A549 (cell line): ENCODE measurements at regions not wholly inside any gene's neighbourhood (a gene's known extent, or its start where the extent isn't known, plus 50 kb on each side); places are given as distances from the start of the nearest gene placed in this dataset.

Source experiments
- ATAC-seq, 2 experiments: fragments of 200-7000 bp in 1 of 2; fragments of >200 bp in 1 of 2; cut with Nextera tagmentation in 1 of 2; cut with Tn5 transposase in 1 of 2; 3 replicates each; pipeline versions ENCODE4 v1.8.0 to v1.9.1; 2018 to 2020; ENCODE audit warnings: mild to moderate bottlenecking in 1 of 2, moderate library complexity in 1 of 2
- CTCF ChIA-PET: fragments of 300-600 bp; sonication (Branson Sonifier 250); formaldehyde crosslinking; extraction: SDS; loops from one replicate; lab custom pipeline; 2021; ENCODE audit warnings: antibody characterized with exemption, inconsistent platforms; lab: Yijun Ruan, JAX
- POLR2A ChIA-PET: fragments of 350-600 bp; formaldehyde crosslinking; extraction: SDS; loops from one replicate; lab custom pipeline; 2021; ENCODE audit warnings: antibody characterized with exemption, inconsistent platforms; lab: Yijun Ruan, JAX
- DNase-seq, 2 experiments: peaks; one replicate each; pipeline versions ENCODE4 v3.0.0 to v3.0.0-alpha.2; 2011 to 2016; ENCODE audit warnings: low read depth in 1 of 2, low spot score in 1 of 2
- FAIRE-seq: peaks from 2 replicates; lab custom pipeline; 2011; peaks lifted over from hg19 to GRCh38; lab: Jason Lieb, UNC
- H3K27ac ChIP-seq, 2 experiments: fragments of >200 bp; sonication (Bioruptor Twin); formaldehyde crosslinking; 3 replicates each; pipeline ENCODE4 v1.5.1; 2016 to 2017
- H3K4me1 ChIP-seq: fragments of >200 bp; sonication (Bioruptor Twin); formaldehyde crosslinking; 3 replicates; pipeline ENCODE4 v1.6.1; 2016
- H3K4me2 ChIP-seq: fragments of >200 bp; sonication (Bioruptor Twin); formaldehyde crosslinking; 3 replicates; pipeline ENCODE4 v1.6.1; 2016
- H3K4me3 ChIP-seq: fragments of >200 bp; sonication (Bioruptor Twin); formaldehyde crosslinking; 3 replicates; pipeline ENCODE4 v1.5.1; 2016
- H3K9me3 ChIP-seq: fragments of >200 bp; sonication (Bioruptor Twin); formaldehyde crosslinking; 3 replicates; pipeline ENCODE4 v1.6.1; 2016
- ESRRA ChIP-seq: fragments of 150-350 bp; IDR thresholded peaks from 2 replicates; pipeline ENCODE4 v1.6.1; 2014; ENCODE audit warnings: mild to moderate bottlenecking, low read length, borderline replicate concordance
- FOSB ChIP-seq: fragments of 250-450 bp; sonication (Bioruptor Pico); IDR thresholded peaks from 2 replicates; pipeline ENCODE4 v1.5.0; 2020; ENCODE audit warnings: mild to moderate bottlenecking, moderate library complexity
- FOSL2 ChIP-seq, 2 experiments: fragments of 450-650 bp in 1 of 2; fragments of >200 bp in 1 of 2; sonication (Bioruptor Twin) in 1 of 2; formaldehyde crosslinking; IDR thresholded peaks; 2 replicates each; pipeline versions ENCODE4 v1.5.0 to v1.6.1; 2016 to 2020; ENCODE audit warnings: mild to moderate bottlenecking in 1 of 2, moderate library complexity in 1 of 2
- FOXS1 ChIP-seq: fragments of 250-450 bp; sonication (Bioruptor Pico); IDR thresholded peaks from 2 replicates; pipeline ENCODE4 v1.5.0; 2020; ENCODE audit warnings: mild to moderate bottlenecking, moderate library complexity
- GATA3 ChIP-seq: IDR thresholded peaks from 2 replicates; pipeline ENCODE4 v1.6.1; 2012; ENCODE audit warnings: borderline replicate concordance
- KDM1A ChIP-seq: fragments of 200-600 bp; sonication (generic); IDR thresholded peaks from 2 replicates; pipeline ENCODE4 v1.6.1; 2016; ENCODE audit warnings: low read depth, mild to moderate bottlenecking
- KDM5A ChIP-seq: fragments of 200-600 bp; sonication (generic); IDR thresholded peaks from 2 replicates; pipeline ENCODE4 v1.6.1; 2016; ENCODE audit warnings: antibody characterized with exemption, mild to moderate bottlenecking
- NPAS2 ChIP-seq: fragments of 250-450 bp; sonication (Bioruptor Pico); IDR thresholded peaks from 2 replicates; pipeline ENCODE4 v1.8.0; 2022; ENCODE audit warnings: mild to moderate bottlenecking, moderate library complexity, borderline replicate concordance
- PHF8 ChIP-seq: fragments of 200-600 bp; sonication (generic); IDR thresholded peaks from 2 replicates; pipeline ENCODE4 v1.6.1; 2016; ENCODE audit warnings: low read depth, mild to moderate bottlenecking, antibody characterized with exemption, moderate library complexity, borderline replicate concordance
- RCOR1 ChIP-seq: fragments of 150-350 bp; IDR thresholded peaks from 2 replicates; pipeline ENCODE4 v1.6.1; 2014; ENCODE audit warnings: antibody characterized with exemption, low read length, low read depth
- SREBF2 ChIP-seq: fragments of 450-650 bp; IDR thresholded peaks from 2 replicates; pipeline ENCODE4 v1.6.1; 2014; ENCODE audit warnings: mild to moderate bottlenecking, moderate library complexity
- TFCP2L1 ChIP-seq: fragments of 250-450 bp; sonication (Bioruptor Pico); IDR thresholded peaks from 2 replicates; pipeline ENCODE4 v1.5.0; 2021; ENCODE audit warnings: mild to moderate bottlenecking
- TP53 ChIP-seq: fragments of 250-450 bp; sonication (Bioruptor Pico); IDR thresholded peaks from 2 replicates; pipeline ENCODE4 v1.5.0; 2021; ENCODE audit warnings: mild to moderate bottlenecking, moderate library complexity
- WGBS: methylation state at CpG from one replicate; pipeline ENCODE4 v1.1.6; 2017; ENCODE audit errors: missing lambda C conversion rate; 5-methylcytosine and 5-hydroxymethylcytosine counted together
- TF ChIP-seq, protein P1 (sequence below): fragments of 200-600 bp; sonication (generic); IDR thresholded peaks from 2 replicates; pipeline ENCODE4 v1.6.1; 2016; ENCODE audit warnings: antibody characterized with exemption, mild to moderate bottlenecking, moderate library complexity
- TF ChIP-seq, protein P2 (sequence below): fragments of 250-450 bp; sonication (Bioruptor Pico); IDR thresholded peaks from 2 replicates; pipeline ENCODE4 v1.5.0; 2021; ENCODE audit warnings: mild to moderate bottlenecking, moderate library complexity, borderline replicate concordance
- TF ChIP-seq, protein P3 (sequence below): fragments of 250-450 bp; sonication (Bioruptor Pico); IDR thresholded peaks from 2 replicates; pipeline ENCODE4 v1.5.0; 2020; ENCODE audit warnings: low read depth, mild to moderate bottlenecking, moderate library complexity

DNA sequence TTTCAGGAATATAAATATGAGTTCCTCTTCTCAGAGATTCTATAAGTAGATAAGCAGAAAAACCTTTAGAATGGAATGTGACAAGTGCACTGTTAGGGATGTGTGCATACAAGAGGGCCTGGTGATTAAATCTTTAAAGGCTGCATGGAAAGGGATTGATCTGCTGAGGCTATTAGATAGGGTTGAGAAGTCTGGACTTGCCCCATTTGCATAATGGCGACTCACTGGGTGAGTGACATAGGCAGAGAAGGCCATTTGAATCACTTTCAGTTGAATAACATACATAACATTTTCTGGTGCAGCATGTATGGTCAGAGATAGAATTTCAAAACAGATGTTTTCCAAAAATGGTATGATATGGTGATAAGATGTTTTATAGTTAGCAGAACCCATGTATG lies 156.9 kb downstream of the ZNF621 start:
- TF ChIP-seq KDM1A, result no peak
- no peak for TF ChIP-seq PHF8
- TF ChIP-seq FOSB, result no peak
- TF ChIP-seq, protein P1, sequence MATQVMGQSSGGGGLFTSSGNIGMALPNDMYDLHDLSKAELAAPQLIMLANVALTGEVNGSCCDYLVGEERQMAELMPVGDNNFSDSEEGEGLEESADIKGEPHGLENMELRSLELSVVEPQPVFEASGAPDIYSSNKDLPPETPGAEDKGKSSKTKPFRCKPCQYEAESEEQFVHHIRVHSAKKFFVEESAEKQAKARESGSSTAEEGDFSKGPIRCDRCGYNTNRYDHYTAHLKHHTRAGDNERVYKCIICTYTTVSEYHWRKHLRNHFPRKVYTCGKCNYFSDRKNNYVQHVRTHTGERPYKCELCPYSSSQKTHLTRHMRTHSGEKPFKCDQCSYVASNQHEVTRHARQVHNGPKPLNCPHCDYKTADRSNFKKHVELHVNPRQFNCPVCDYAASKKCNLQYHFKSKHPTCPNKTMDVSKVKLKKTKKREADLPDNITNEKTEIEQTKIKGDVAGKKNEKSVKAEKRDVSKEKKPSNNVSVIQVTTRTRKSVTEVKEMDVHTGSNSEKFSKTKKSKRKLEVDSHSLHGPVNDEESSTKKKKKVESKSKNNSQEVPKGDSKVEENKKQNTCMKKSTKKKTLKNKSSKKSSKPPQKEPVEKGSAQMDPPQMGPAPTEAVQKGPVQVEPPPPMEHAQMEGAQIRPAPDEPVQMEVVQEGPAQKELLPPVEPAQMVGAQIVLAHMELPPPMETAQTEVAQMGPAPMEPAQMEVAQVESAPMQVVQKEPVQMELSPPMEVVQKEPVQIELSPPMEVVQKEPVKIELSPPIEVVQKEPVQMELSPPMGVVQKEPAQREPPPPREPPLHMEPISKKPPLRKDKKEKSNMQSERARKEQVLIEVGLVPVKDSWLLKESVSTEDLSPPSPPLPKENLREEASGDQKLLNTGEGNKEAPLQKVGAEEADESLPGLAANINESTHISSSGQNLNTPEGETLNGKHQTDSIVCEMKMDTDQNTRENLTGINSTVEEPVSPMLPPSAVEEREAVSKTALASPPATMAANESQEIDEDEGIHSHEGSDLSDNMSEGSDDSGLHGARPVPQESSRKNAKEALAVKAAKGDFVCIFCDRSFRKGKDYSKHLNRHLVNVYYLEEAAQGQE, result no peak
- TF ChIP-seq, protein P2, sequence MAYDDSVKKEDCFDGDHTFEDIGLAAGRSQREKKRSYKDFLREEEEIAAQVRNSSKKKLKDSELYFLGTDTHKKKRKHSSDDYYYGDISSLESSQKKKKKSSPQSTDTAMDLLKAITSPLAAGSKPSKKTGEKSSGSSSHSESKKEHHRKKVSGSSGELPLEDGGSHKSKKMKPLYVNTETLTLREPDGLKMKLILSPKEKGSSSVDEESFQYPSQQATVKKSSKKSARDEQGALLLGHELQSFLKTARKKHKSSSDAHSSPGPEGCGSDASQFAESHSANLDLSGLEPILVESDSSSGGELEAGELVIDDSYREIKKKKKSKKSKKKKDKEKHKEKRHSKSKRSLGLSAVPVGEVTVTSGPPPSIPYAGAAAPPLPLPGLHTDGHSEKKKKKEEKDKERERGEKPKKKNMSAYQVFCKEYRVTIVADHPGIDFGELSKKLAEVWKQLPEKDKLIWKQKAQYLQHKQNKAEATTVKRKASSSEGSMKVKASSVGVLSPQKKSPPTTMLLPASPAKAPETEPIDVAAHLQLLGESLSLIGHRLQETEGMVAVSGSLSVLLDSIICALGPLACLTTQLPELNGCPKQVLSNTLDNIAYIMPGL (CRISPR knock-in tag), result no peak
- TF ChIP-seq TP53 (CRISPR knock-in tag), result no peak
- no peak for TF ChIP-seq GATA3
- no peak for TF ChIP-seq NPAS2 (CRISPR knock-in tag)
- ChIA-PET POLR2A (no interaction called here), CTCF (no interaction called here)
- no peak overlapping the region for H3K4me3 ChIP-seq
- FAIRE-seq, result no peak
- no peak overlapping the region for H3K27ac ChIP-seq
- DNase-seq, result no peak
- no peaks in the 10 kb centered on the region for H3K9me3 ChIP-seq
- no peak overlapping the region for H3K4me2 ChIP-seq
- no peaks in the 10 kb centered on the region for H3K4me1 ChIP-seq
- ATAC-seq, result no peak
- 13% methylated on average over 1 of the region's 1 CpG for WGBS

DNA sequence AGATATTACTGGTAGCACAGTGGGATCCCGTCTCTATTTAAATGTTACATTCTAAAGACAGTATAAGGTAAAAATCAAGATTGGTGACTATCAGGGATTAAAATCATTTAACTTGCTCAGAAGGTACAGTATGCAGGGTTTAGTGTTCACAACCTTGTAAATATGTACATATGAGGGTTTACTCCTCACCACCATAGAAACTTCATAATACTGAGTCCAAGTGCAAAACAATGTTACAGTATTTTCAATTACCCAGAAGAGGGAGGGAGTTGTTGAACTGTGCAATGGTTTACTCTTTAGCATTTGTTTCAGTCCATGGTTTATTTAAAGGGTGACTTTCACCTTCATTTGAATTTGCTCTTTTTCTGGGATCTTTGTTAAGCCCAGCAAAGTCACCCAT lies 165.1 kb downstream of the ZNF621 start:
- H3K4me3 ChIP-seq, result no peak overlapping the region
- FAIRE-seq, result no peak
- DNase-seq, result no peak
- WGBS, result 66% methylated on average over 1 of the region's 1 CpG
- H3K27ac ChIP-seq, result no peak overlapping the region
- TF ChIP-seq, protein P3, sequence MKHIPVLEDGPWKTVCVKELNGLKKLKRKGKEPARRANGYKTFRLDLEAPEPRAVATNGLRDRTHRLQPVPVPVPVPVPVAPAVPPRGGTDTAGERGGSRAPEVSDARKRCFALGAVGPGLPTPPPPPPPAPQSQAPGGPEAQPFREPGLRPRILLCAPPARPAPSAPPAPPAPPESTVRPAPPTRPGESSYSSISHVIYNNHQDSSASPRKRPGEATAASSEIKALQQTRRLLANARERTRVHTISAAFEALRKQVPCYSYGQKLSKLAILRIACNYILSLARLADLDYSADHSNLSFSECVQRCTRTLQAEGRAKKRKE (CRISPR knock-in tag), result no peak
- TF ChIP-seq RCOR1, result no peak
- no peak for TF ChIP-seq ESRRA
- no peak for TF ChIP-seq KDM5A
- TF ChIP-seq FOXS1 (CRISPR knock-in tag), result no peak
- no peak for TF ChIP-seq SREBF2
- no peak for TF ChIP-seq KDM1A
- no peak for TF ChIP-seq TFCP2L1 (CRISPR knock-in tag)
- TF ChIP-seq FOSL2 (IDR thresholded peaks at IDR 0.05), result no peak
- no peak for TF ChIP-seq FOSL2 (CRISPR knock-in tag; IDR thresholded peaks at IDR 0.05)
- CTCF ChIA-PET, result no interaction called here
- POLR2A ChIA-PET, result interaction anchor here (1.3 kb wide), 1 partner anchor 510 kb away, joined by 4 read pairs; the partner anchor contains the start of gene CTNNB1
- H3K9me3 ChIP-seq, result no peaks in the 10 kb centered on the region
- H3K4me2 ChIP-seq, result no peak overlapping the region
- H3K4me1 ChIP-seq, result no peaks in the 10 kb centered on the region
- ATAC-seq, result no peak
